SH-SY5Y (cell line): ENCODE measurements at regions not wholly inside any gene's neighbourhood (a gene's known extent, or its start where the extent isn't known, plus 50 kb on each side); places are given as distances from the start of the nearest gene placed in this dataset.

Experiments used
- GATA2 ChIP-seq: IDR thresholded peaks from 2 replicates; pipeline ENCODE4 v1.6.1; 2011; ENCODE audit warnings: mild to moderate bottlenecking, low read depth, low read length
- GATA3 ChIP-seq: IDR thresholded peaks from 2 replicates; pipeline ENCODE4 v1.6.1; 2011; ENCODE audit warnings: low read depth, mild to moderate bottlenecking, low read length, moderate library complexity

GRCh38 chr4:45437381-45437780, 686.5 kb downstream of the GABRG1 start:
- TF ChIP-seq GATA2 (no peak), GATA3 (no peak)
